ENCODE measurements at regions not wholly inside any gene's neighbourhood (a gene's known extent, or its start where the extent isn't known, plus 50 kb on each side); places are given as distances from the start of the nearest gene placed in this dataset.
A peak's percentile ranks its signal among the peaks of the same experiment; 100 is the strongest.

GRCh38 chr12:107891967-107892366, 117.5 kb downstream of the ASCL4 start:
- DNase-seq (ENCODE audit: low spot score): no peak

- DNase-seq (ENCODE audit: low spot score): no peak
These were observed 120.1 kb downstream of the ASCL4 start for GRCh38 chr12:107894589-107894988.

GRCh38 chr12:107895966-107896365, 121.5 kb downstream of the ASCL4 start:
- DNase-seq (ENCODE audit: low spot score): no peak

GRCh38 chr12:107900588-107900987, 126.1 kb downstream of the ASCL4 start:
- DNase-seq (ENCODE audit: low spot score): no peak

- DNase-seq (ENCODE audit: low spot score): no peak
These were observed 129.0 kb downstream of the ASCL4 start for GRCh38 chr12:107903341-107904061.

GRCh38 chr12:107906707-107907106, 132.2 kb downstream of the ASCL4 start:
- no peak for DNase-seq (ENCODE audit: low spot score)

GRCh38 chr12:107912421-107913004, 138.0 kb downstream of the ASCL4 start:
- DNase-seq (ENCODE audit: low spot score): peak; percentile 77

GRCh38 chr12:107914460-107914977, 140.0 kb downstream of the ASCL4 start:
- DNase-seq (ENCODE audit: low spot score): no peak

GRCh38 chr12:107917912-107918800, 143.7 kb downstream of the ASCL4 start:
- DNase-seq (ENCODE audit: low spot score): peak; percentile 47

- no peak for DNase-seq (ENCODE audit: low spot score)
These were observed 146.6 kb downstream of the ASCL4 start for GRCh38 chr12:107921062-107921461.

GRCh38 chr12:107925125-107925524, 150.6 kb downstream of the ASCL4 start:
- DNase-seq (ENCODE audit: low spot score): no peak

- DNase-seq (ENCODE audit: low spot score): peak; percentile 34
These were observed 154.9 kb downstream of the ASCL4 start for GRCh38 chr12:107929436-107929835.

- no peak for DNase-seq (ENCODE audit: low spot score)
These were observed 157.3 kb downstream of the ASCL4 start for GRCh38 chr12:107931761-107932160.

GRCh38 chr12:107938446-107938845, 163.9 kb downstream of the ASCL4 start:
- peak; percentile 15 for DNase-seq (ENCODE audit: low spot score)

GRCh38 chr12:107948391-107948945, 174.0 kb downstream of the ASCL4 start:
- no peak for DNase-seq (ENCODE audit: low spot score)

GRCh38 chr12:107951024-107951423, 176.5 kb downstream of the ASCL4 start:
- no peak for DNase-seq (ENCODE audit: low spot score)

GRCh38 chr12:107955966-107956643, 173.0 kb upstream of the WSCD2 start:
- no peak for DNase-seq (ENCODE audit: low spot score)

- DNase-seq (ENCODE audit: low spot score): no peak
These were observed 171.6 kb upstream of the WSCD2 start for GRCh38 chr12:107957459-107957858.

- DNase-seq (ENCODE audit: low spot score): no peak
These were observed 165.5 kb upstream of the WSCD2 start for GRCh38 chr12:107963635-107964034.

- DNase-seq (ENCODE audit: low spot score): no peak
These were observed 161.9 kb upstream of the WSCD2 start for GRCh38 chr12:107967170-107967569.

- DNase-seq (ENCODE audit: low spot score): no peak
These were observed 155.1 kb upstream of the WSCD2 start for GRCh38 chr12:107973950-107974349.

GRCh38 chr12:107976331-107976730, 152.8 kb upstream of the WSCD2 start:
- no peak for DNase-seq (ENCODE audit: low spot score)
